Vagina (tissue), 2 donors: ENCODE measurements at regions not wholly inside any gene's neighbourhood (a gene's known extent, or its start where the extent isn't known, plus 50 kb on each side); places are given as distances from the start of the nearest gene placed in this dataset.

Source experiments
- POLR2AphosphoS5 ChIP-seq, 2 donors: sonication (generic); formaldehyde crosslinking; IDR thresholded peaks; one replicate each; pipeline ENCODE4 v1.9.0; 2017; ENCODE audit warnings: antibody characterized with exemption in 2 of 2, mild to moderate bottlenecking in 2 of 2, low read depth in 1 of 2; ENCODE audit not compliant: insufficient read depth in 1 of 2
- TF ChIP-seq, protein P1 (sequence below), 3 experiments: fragments of 450-650 bp in 2 of 3; fragments of 200-600 bp in 1 of 3; sonication (generic) in 1 of 3; IDR thresholded peaks; one replicate each; pipeline ENCODE4 v1.5.1; 2017 to 2019; ENCODE audit warnings: antibody characterized with exemption in 3 of 3, mild to moderate bottlenecking in 2 of 3, moderate library complexity in 2 of 3

DNA sequence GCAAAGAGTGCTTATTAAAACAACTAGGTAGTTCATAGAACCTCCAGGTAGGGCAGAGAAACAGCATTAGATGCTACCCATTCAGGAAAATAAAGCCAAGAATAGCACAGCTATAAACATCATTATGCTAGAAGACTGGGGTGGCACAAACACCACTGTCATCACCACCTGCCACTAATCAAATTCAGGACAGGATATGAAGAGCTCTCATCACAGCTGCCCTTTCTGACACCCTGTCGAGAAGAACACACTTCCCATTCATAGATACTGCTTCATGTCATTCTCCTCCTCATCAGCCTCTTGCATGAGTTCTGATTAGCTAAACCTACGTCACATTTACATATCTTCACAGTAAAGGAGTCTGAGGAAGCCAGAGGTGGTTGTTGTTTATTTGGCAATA is 692.3 kb upstream of the HS3ST1 start:
- TF ChIP-seq POLR2AphosphoS5 (IDR thresholded peaks at IDR 0.05; ENCODE audit: insufficient read depth in 1 of 2, low read depth in 1 of 2) = no peak
- TF ChIP-seq, protein P1, sequence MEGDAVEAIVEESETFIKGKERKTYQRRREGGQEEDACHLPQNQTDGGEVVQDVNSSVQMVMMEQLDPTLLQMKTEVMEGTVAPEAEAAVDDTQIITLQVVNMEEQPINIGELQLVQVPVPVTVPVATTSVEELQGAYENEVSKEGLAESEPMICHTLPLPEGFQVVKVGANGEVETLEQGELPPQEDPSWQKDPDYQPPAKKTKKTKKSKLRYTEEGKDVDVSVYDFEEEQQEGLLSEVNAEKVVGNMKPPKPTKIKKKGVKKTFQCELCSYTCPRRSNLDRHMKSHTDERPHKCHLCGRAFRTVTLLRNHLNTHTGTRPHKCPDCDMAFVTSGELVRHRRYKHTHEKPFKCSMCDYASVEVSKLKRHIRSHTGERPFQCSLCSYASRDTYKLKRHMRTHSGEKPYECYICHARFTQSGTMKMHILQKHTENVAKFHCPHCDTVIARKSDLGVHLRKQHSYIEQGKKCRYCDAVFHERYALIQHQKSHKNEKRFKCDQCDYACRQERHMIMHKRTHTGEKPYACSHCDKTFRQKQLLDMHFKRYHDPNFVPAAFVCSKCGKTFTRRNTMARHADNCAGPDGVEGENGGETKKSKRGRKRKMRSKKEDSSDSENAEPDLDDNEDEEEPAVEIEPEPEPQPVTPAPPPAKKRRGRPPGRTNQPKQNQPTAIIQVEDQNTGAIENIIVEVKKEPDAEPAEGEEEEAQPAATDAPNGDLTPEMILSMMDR (IDR thresholded peaks at IDR 0.05) = no peak
